Activated CD8-positive, alpha-beta memory T cell treated with anti-CD3 and anti-CD28 coated beads, Interleukin-2, amount 50 U/mL, for 48 hours (primary cell): ENCODE measurements at regions not wholly inside any gene's neighbourhood (a gene's known extent, or its start where the extent isn't known, plus 50 kb on each side); places are given as distances from the start of the nearest gene placed in this dataset.

Experiments
- DNase-seq: peaks from one replicate; pipeline ENCODE4 v3.0.0-alpha.2; 2020

DNA sequence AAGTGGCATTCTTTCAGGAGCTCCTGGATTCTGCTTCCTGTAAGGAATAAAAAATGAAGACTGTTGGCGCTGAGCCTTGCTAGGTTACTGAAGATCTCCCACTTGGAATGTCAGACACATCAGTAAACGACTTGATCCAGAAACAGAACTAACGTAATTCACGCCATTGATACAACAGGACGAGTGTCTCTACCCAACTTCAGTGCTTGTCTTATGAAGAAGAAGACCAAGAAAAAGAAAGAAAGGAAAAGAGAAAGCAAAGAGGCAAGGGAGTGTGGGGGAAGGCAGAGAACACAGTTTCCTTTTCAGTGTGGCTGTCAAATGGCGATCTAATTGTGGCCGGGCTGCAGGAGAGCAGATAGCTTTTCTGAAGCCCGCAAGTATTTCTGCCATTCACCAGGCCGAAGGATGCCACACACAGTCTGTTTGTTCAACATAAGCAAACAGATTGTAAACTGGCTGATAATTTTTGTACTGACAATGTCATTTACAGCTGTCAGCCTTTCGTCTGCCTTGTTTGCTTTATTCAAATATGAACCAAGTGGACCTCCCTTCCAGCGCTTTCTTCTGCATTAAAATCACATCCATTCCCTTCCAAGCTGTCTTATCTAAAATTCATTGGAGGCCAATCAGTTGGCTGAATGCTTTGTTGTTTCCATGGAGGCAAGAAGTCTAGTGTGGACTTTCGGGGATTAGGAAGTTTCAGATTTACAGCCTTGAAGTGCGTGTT, 180.6 kb downstream of the FOXA2 start:
- DNase-seq: no peak

DNA sequence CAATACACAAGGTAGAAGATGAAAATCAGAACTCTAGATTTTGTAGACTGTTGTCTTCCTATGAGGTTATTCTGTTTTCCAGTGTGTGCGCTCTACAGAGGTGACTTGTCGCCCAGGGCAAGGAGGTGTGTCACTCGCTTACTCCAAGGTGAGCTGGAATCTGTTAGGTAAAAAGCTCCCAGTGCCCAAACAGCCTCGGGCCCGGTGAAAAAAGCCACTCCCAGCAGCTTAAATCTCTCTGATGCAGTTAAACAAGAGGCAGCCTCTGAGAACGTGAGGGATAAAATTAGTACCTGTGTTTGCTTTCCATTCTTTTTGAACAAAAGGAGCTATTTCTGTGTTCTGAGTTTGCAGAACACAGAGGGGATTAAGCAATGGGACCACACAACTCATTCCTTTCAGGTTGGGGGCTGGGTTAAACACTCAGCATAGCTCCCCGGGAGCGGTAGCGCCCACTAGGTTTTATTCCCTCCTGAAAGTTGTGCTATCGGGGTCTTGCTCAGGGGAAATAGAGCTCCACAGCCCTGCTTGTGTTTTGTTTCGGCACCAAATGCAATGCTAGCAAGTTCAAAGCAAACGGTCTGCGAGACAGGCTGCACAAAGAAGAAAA, 181.2 kb downstream of the FOXA2 start:
- DNase-seq: no peak

DNA sequence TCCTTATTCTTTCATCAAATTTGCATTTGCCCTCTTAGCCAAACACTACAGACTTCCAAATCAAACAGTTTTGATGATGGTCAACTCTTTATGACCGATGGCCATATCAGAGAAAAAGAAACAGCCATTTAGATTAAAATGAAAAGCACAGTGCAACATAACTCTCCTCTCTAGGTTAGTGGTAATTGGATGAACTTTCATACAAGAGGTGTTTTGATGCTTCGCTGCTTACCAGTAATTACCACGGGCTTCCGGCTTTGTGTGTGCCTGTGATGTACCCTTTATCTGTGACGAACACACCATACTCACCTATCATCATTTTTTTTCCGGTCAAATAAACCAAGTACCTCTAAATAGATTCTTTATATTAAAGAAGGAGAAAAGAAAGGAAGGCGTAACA, 181.8 kb downstream of the FOXA2 start:
- no peak for DNase-seq

- no peak for DNase-seq
These were observed 183.9 kb downstream of the FOXA2 start for GRCh38 chr20:22400440-22400839.

DNA sequence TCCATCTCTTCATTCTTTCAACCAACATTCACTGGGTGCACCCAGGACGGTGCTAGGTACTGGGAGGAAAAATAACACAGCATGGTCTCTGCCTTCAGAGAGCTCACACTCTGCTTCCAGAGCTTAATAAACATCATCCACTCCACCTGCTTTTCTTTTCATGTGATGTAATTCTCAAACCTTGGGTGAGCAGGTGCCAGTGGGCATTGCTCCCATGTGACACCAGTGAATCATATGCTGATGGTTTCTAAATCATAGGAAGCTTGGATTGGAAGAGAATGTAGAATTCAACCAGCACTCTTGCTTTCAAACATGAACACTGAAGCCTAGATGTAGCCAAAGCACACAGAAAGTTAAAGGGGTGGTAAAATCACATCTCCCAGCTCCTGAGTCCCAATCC, 189.8 kb downstream of the FOXA2 start:
- DNase-seq: no peak

GRCh38 chr20:22390543-22390903, 193.8 kb downstream of the FOXA2 start:
- no peak for DNase-seq

- DNase-seq: no peak
These were observed 194.4 kb downstream of the FOXA2 start for GRCh38 chr20:22389836-22390542.

- DNase-seq: no peak
These were observed 196.9 kb downstream of the FOXA2 start for GRCh38 chr20:22387452-22387851.

- no peak for DNase-seq
These were observed 198.1 kb downstream of the FOXA2 start for GRCh38 chr20:22386306-22386623.

- no peak for DNase-seq
These were observed 198.6 kb downstream of the FOXA2 start for GRCh38 chr20:22385602-22386305.

DNA sequence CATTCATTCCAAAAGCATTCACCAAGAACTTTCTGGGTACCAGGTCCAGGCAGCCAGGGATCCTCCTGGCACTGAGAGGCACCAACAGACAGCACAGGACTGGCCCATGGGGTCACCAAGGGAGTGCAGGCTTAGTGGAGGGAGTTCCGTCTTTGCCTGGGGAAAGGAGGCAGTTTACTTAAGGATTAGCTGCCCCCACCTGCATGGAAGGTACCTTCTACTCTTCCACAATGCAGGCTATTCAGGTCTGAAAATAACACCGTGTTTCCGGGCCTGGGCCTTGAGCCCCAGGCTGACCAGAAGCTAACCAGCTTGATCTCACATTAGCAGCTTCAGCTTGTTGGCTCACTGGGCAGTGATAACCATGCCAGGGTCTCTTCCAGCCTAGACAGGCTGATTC, 199.4 kb downstream of the FOXA2 start:
- no peak for DNase-seq

- no peak for DNase-seq
These were observed 201.2 kb downstream of the FOXA2 start for GRCh38 chr20:22383156-22383555.

DNA sequence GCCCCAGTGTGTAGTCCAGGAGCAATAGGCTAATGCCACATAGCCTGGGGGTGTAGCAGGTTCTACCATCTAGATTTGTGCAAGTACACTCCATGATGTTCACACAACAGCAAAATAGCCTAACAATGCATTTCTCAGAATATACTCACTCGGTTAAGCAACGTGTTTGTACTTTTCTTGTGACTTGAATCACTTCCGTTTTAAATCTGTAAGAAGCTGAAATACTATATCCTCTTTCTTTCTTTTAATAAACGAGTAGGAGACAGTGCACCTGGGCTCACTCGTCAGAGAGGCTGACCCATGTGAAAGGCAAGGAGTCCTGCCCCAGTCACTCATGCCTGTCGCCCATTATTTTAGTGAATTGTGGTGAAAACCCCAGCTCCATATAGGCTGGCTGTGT, 201.6 kb downstream of the FOXA2 start:
- DNase-seq: no peak

DNA sequence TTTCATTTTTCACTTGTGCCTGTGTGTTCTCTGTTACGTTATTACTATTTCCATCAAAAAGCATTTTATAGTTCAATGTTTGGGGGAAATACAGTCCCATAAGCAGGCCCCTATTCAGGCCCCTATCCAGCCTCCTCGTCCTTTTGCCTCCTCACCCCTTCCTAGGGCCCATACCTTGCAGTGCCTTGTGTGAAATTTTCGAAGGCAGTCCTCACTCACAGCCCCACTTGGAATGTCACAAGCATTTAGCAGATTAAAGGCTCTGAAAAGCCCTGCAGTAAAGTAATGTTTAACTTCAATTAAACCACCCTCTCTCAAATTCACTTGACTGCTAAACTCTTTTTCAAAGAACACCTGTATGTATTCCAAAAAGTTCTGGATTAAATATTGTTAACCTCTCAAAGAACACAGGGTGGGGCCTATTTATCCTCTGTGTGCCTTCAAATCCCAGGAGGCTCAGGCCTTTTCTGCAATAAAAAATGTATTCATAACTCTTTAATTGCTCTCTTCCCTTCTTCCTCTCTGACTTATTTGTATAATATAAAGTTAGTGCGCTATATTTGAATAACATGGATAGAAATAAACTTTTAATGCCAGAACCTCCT, 202.5 kb downstream of the FOXA2 start:
- DNase-seq: no peak

DNA sequence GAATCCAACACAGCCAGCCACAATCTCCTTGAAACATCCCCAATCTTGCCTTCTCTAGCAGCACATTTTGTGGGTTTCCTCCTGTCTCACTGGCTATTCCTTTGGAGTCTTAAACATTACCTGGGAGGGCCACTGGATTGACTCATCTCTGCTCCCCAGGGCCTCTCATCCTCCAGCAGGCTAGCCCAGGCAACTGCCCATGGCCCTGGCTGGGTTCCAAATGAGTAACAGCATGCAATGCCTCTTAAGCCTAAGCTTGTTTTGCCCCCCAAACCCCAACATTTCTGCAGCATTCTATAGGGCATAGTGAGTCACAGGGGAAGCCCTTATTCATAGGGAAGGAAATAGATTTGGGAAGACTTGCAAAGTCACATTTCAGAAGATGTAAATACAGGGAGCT, 204.9 kb downstream of the FOXA2 start:
- DNase-seq: no peak

DNA sequence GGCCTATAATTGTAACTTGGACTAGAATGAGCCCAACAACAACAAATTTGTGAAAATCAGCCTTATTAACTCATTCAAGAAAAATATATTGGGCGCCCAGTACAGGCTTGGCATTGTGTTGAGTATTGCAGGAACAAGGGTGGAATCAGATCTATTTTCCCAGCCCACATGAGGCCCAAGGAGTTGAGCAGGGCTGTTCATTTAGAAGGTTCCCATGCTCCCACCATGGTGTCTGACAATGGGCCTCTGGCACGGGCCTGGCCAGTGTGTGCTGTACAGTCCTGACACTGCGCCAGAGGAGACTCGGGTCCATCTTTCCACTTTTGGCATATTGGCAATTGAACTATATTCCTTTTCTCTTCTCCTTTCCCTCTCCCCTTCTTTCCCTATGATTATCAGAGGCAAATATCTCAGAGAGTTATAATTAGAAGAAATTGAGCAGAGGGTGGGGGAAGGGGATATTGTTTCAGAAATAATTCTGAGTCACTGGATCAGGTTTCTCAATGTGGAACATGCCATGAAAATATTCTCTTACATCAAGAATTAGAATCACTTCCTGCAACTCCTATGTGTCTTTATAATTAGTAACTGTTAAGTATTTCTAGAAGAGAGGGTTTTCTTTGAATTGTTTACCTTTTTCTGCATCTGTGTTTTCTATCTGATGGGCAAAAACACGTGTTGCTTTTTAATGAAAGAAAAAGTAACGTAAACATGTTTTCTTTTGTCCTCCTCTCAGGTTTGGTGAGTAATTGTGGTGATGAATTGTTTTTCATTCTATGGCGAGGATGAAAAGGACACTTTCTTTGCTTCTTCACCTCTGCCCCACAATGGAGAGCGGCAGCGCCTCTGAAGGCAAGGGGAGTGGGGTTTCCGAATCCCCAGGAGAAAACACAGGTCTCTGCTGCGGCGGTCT, 209.4 kb downstream of the FOXA2 start:
- no peak for DNase-seq

DNA sequence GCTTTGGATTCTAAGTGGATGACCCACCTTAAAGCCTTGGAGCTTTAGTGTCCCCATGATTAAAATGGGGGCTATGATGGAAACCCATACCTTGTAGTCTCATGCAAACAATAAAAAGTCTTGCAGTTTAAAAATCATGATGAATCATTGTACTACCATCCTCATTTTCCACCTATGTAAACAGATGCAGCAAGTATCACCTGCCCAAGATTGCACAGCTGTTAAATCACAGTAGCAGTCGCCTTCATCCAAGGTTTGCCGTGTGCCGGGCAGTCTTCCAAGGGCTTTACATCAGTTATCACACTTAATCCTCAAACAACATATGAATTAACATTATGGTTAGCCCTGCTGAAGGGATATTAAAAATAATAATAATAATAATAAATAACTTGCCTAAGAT, 210.3 kb downstream of the FOXA2 start:
- no peak for DNase-seq

GRCh38 chr20:22373164-22373895, 211.0 kb downstream of the FOXA2 start:
- no peak for DNase-seq

GRCh38 chr20:22371843-22372242, 212.5 kb downstream of the FOXA2 start:
- no peak for DNase-seq

DNA sequence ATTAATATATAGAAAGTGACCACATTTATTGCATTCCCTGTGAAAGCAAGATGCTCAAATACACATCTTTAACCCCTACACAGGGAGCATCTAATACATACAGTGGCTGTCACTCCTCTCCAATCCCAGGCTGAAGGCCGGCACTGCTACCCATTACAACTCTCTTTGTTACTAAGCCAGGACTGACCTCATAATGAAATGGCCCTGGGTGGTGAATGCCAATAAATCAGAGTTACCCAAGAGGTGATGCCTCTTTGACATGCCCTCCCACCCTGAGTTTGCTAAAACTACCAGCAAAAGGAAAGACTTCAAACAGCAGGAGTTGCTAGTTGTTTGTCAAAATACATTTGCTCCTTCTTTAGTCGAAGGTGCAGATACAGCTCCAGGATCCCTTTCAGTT, 214.2 kb downstream of the FOXA2 start:
- no peak for DNase-seq

DNA sequence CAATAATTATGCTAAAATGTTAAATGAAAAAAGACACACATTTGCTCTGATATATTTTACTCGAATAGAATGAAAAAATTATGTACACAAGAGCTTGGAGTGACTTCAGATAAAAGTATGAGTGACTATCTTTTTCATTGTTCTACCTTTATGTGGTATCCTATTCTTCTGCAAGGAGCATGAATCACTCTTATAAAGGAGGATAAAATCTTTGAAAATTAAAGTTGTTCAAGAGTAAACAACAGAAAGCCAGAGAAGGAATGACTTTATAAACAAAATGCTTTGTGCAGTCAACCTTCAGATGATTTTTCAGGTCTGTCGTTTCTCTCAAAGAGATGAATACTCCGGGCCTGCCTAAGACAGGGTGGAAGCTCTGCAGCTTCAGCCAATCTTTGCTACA, 215.3 kb downstream of the FOXA2 start:
- no peak for DNase-seq

DNA sequence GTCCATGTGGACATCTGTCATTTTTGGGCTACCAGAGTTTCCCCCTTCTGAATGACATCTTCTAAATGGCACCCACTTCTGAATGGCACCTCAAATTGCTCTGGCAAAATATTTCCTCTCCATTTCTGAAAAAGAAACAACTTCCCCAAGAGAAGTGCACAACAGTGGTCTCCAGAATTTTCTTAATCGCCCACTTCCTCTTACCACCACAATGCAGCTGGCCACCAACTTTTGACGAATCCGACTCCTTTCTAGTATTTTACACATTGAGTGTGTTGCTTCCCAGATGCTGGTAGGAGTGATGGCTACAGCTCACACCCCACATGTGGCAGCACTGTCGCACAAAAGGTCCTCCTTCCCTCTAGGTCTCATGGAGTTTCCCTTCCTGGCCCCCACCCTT, 216.1 kb downstream of the FOXA2 start:
- no peak for DNase-seq
